22Rv1 (cell line): ENCODE measurements at regions not wholly inside any gene's neighbourhood (a gene's known extent, or its start where the extent isn't known, plus 50 kb on each side); places are given as distances from the start of the nearest gene placed in this dataset.

Source experiments
- ZFX ChIP-seq: fragments of 450-650 bp; IDR thresholded peaks from 2 replicates; pipeline ENCODE4 v1.6.1; 2017; ENCODE audit warnings: antibody characterized with exemption, borderline replicate concordance
- TF ChIP-seq, protein P1 (sequence below): fragments of 450-650 bp; IDR thresholded peaks from 2 replicates; pipeline ENCODE4 v1.5.1; 2017; ENCODE audit warnings: mild to moderate bottlenecking

DNA sequence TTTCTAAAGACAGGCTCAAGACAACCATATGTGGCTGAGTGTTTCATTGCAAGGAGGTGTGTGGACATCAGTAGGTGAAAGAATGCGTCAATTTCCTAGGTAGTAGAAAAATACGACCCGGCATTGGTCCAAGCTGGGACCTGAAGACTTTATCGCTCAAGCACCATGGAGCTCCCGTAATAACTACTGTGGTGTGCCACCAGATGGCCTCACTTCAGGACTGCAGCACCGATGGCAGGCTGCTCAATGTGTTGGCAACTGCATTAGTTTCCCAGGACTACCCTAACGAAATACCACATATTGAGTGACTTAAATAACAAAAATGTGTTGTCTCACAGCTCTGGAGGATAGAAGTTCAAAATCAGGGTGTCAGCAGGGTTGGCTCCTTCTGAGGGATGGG lies 72.4 kb upstream of the FAT3 start:
- TF ChIP-seq, protein P1, sequence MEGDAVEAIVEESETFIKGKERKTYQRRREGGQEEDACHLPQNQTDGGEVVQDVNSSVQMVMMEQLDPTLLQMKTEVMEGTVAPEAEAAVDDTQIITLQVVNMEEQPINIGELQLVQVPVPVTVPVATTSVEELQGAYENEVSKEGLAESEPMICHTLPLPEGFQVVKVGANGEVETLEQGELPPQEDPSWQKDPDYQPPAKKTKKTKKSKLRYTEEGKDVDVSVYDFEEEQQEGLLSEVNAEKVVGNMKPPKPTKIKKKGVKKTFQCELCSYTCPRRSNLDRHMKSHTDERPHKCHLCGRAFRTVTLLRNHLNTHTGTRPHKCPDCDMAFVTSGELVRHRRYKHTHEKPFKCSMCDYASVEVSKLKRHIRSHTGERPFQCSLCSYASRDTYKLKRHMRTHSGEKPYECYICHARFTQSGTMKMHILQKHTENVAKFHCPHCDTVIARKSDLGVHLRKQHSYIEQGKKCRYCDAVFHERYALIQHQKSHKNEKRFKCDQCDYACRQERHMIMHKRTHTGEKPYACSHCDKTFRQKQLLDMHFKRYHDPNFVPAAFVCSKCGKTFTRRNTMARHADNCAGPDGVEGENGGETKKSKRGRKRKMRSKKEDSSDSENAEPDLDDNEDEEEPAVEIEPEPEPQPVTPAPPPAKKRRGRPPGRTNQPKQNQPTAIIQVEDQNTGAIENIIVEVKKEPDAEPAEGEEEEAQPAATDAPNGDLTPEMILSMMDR: no peak; the same call in 1 of the 2 replicates
- TF ChIP-seq ZFX: no peak
